ENCODE measurements at regions not wholly inside any gene's neighbourhood (a gene's known extent, or its start where the extent isn't known, plus 50 kb on each side); places are given as distances from the start of the nearest gene placed in this dataset.

DNA sequence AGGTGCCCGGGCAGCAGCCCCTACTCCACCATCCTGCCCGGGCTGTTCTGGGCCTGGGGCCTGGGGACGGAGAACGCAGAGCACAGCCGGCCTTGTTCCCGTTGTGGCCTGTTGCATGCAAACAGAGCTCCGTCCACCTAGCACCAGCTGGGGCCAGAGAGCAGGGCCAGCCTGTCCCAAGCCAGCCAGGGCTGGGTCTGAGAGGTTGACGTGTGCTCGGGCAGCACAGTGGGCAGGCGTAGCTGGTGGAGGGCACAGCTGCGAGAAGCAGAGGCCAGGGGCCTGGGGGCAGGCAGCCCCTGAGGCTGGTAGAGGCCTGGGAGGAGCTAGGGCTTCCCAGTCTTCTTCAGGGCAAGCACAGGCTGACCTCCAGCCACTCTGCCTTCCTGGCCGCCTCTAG lies 1192.6 kb downstream of the BRD1 start:
- Histone ChIP-seq H2AK9ac (replicated peaks; ENCODE audit: low read depth, low read length, poor library complexity) (no peak overlapping the region), H2AK5ac (ENCODE audit: low read depth, low read length) (no peak overlapping the region), H4K5ac (ENCODE audit: low read depth, low read length) (no peak overlapping the region), H3K9me3 (ENCODE audit: control insufficient read depth, insufficient read depth, low read length) (peaks cover 53% of the 10 kb centered on the region), H3K4ac (ENCODE audit: low read depth, low read length) (no peak overlapping the region), H3K14ac (replicated peaks; ENCODE audit: low read depth, low read length) (no peak overlapping the region), H3K18ac (ENCODE audit: low read depth, low read length) (no peak overlapping the region), H4K8ac (ENCODE audit: low read depth in 2 of 2, low read length in 2 of 2) (no peak overlapping the region), H3K4me3 (ENCODE audit: insufficient read depth, low read depth, low read length) (no peak overlapping the region), H3K4me2 (ENCODE audit: low read depth, low read length) (no peak overlapping the region), H3K23ac (ENCODE audit: low read depth, low read length) (no peak overlapping the region), H3K56ac (ENCODE audit: extremely low read depth, insufficient read depth, low read length) (no peak overlapping the region), H2BK5ac (ENCODE audit: low read depth, low read length, poor library complexity, severe bottlenecking) (no peak overlapping the region), H3K36me3 (ENCODE audit: control insufficient read depth, insufficient read depth, low read length) (no peaks in the 10 kb centered on the region), H3K4me1 (ENCODE audit: control insufficient read depth, insufficient read depth, low read length) (no peaks in the 10 kb centered on the region), H2AFZ (replicated peaks; ENCODE audit: low read length, poor library complexity) (no peak overlapping the region), H2BK15ac (ENCODE audit: low read depth, low read length) (no peak overlapping the region), H3K79me1 (ENCODE audit: low read depth in 1 of 2, low read length in 2 of 2) (no peaks in the 10 kb centered on the region), H4K20me1 (ENCODE audit: insufficient read depth, low read length) (no peaks in the 10 kb centered on the region), H2BK20ac (ENCODE audit: low read depth, low read length) (no peak overlapping the region), H3K9me1 (ENCODE audit: insufficient read depth, low read length) (no peaks in the 10 kb centered on the region), H3K9ac (ENCODE audit: low read depth, low read length) (no peak overlapping the region), H3K27ac (ENCODE audit: insufficient read depth, low read length) (no peak overlapping the region), H3K27me3 (ENCODE audit: control insufficient read depth, insufficient read depth, low read length) (no peaks in the 10 kb centered on the region), H2BK120ac (ENCODE audit: low read depth, low read length) (no peak overlapping the region), H4K91ac (ENCODE audit: insufficient read depth, low read depth, low read length) (no peak overlapping the region)
- dilution Hi-C loops (cut with HindIII; ENCODE audit: low sequenced_read_pairs, unreplicated experiment), result no loop called here
- ATAC-seq (ENCODE audit: low read depth) (no peak), DNase-seq (no peak)
- ChIA-PET POLR2A (ENCODE audit: unreplicated experiment) (no interaction called here), CTCF (no interaction called here)
- 68% methylated on average over 5 of the region's 12 CpGs; no CpG with 5 or more reads in 1 of the 2 experiments for WGBS, 2 experiments (ENCODE audit: extremely low coverage in 2 of 2, insufficient read length in 1 of 2)
- intact Hi-C loops (cut with micrococcal nuclease), result no loop called here
- no TSS peak for BruUV-seq (replicated peaks)
- in situ Hi-C loops (cut with MboI; ENCODE audit: low sequenced_read_pairs), result no loop called here
- TF ChIP-seq POLR2A (IDR thresholded peaks at IDR 0.05; ENCODE audit: low read depth, low read length) (no peak), RAD21 (IDR thresholded peaks at IDR 0.05; ENCODE audit: low read length) (no peak), MXI1 (IDR thresholded peaks at IDR 0.05; ENCODE audit: borderline replicate concordance, low read depth, low read length) (no peak), RFX5 (IDR thresholded peaks at IDR 0.05; ENCODE audit: low read depth, low read length) (no peak), SMC3 (IDR thresholded peaks at IDR 0.05; ENCODE audit: low read depth, low read length) (no peak), CEBPB (IDR thresholded peaks at IDR 0.05; ENCODE audit: low read depth, low read length) (no peak), CHD1 (IDR thresholded peaks at IDR 0.05; ENCODE audit: low read depth, low read length) (no peak), BHLHE40 (IDR thresholded peaks at IDR 0.05; ENCODE audit: low read depth, low read length) (no peak)
- TF ChIP-seq, protein P1, sequence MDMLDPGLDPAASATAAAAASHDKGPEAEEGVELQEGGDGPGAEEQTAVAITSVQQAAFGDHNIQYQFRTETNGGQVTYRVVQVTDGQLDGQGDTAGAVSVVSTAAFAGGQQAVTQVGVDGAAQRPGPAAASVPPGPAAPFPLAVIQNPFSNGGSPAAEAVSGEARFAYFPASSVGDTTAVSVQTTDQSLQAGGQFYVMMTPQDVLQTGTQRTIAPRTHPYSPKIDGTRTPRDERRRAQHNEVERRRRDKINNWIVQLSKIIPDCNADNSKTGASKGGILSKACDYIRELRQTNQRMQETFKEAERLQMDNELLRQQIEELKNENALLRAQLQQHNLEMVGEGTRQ (IDR thresholded peaks at IDR 0.05; ENCODE audit: low read depth, low read length), result no peak

All from IMR-90 (cell line).